H9 (cell line): ENCODE measurements at regions not wholly inside any gene's neighbourhood (a gene's known extent, or its start where the extent isn't known, plus 50 kb on each side); places are given as distances from the start of the nearest gene placed in this dataset.

Experiments used
- DNase-seq: peaks from one replicate; pipeline ENCODE4 v3.0.0-alpha.2; 2017
- H2AFZ ChIP-seq: one replicate; pipeline ENCODE4 v1.6.1; 2013; ENCODE audit warnings: mild to moderate bottlenecking, low read length, control low read depth, moderate library complexity
- H2AK5ac ChIP-seq: 2 replicates; pipeline ENCODE4 v1.6.1; 2013; ENCODE audit warnings: low read length, control low read depth, mixed read lengths; ENCODE audit not compliant: insufficient read length
- H2BK120ac ChIP-seq: one replicate; pipeline ENCODE4 v1.6.1; 2013; ENCODE audit warnings: low read depth, mild to moderate bottlenecking, low read length, control low read depth, inconsistent platforms; ENCODE audit not compliant: poor library complexity, severe bottlenecking
- H2BK12ac ChIP-seq: 2 replicates; pipeline ENCODE4 v1.6.1; 2013; ENCODE audit warnings: low read length, control low read depth, mixed read lengths, low read depth; ENCODE audit not compliant: insufficient read length
- H2BK15ac ChIP-seq: 2 replicates; pipeline ENCODE4 v1.6.1; 2013; ENCODE audit warnings: low read depth, low read length, control low read depth
- H2BK20ac ChIP-seq: one replicate; pipeline ENCODE4 v1.6.1; 2013; ENCODE audit warnings: low read depth, mild to moderate bottlenecking, low read length, control low read depth, inconsistent platforms; ENCODE audit not compliant: poor library complexity, severe bottlenecking
- H2BK5ac ChIP-seq: 2 replicates; pipeline ENCODE4 v1.6.1; 2013; ENCODE audit warnings: low read length, control low read depth, mixed read lengths; ENCODE audit not compliant: insufficient read length
- H3K14ac ChIP-seq: 2 replicates; pipeline ENCODE4 v1.6.1; 2013; ENCODE audit warnings: low read length, control low read depth; ENCODE audit not compliant: insufficient read depth
- H3K18ac ChIP-seq: 2 replicates; pipeline ENCODE4 v1.6.1; 2013; ENCODE audit warnings: low read depth, mild to moderate bottlenecking, mixed read lengths, low read length, control low read depth; ENCODE audit not compliant: insufficient read length
- H3K23ac ChIP-seq: 2 replicates; pipeline ENCODE4 v1.6.1; 2013; ENCODE audit warnings: low read length, control low read depth, mixed read lengths, low read depth; ENCODE audit not compliant: insufficient read length
- H3K23me2 ChIP-seq: 2 replicates; pipeline ENCODE4 v1.6.1; 2013; ENCODE audit warnings: low read depth, mild to moderate bottlenecking, mixed read lengths, low read length, control low read depth; ENCODE audit not compliant: insufficient read length, poor library complexity, severe bottlenecking
- H3K27ac ChIP-seq: 2 replicates; pipeline ENCODE4 v1.5.1; 2013; ENCODE audit warnings: low read length, control low read depth, mixed read lengths, low read depth; ENCODE audit not compliant: insufficient read length
- H3K27me3 ChIP-seq: 2 replicates; pipeline ENCODE4 v1.6.1; 2013; ENCODE audit warnings: low read length, control low read depth, inconsistent platforms; ENCODE audit not compliant: insufficient read depth
- H3K4ac ChIP-seq: 2 replicates; pipeline ENCODE4 v1.6.1; 2013; ENCODE audit warnings: low read depth, mild to moderate bottlenecking, control low read depth, inconsistent platforms, low read length, moderate library complexity
- H3K4me1 ChIP-seq: 2 replicates; pipeline ENCODE4 v1.6.1; 2013; ENCODE audit warnings: low read length, control low read depth, inconsistent platforms; ENCODE audit not compliant: insufficient read depth
- H3K4me2 ChIP-seq: 2 replicates; pipeline ENCODE4 v1.6.1; 2013; ENCODE audit warnings: low read length, control low read depth, mixed read lengths; ENCODE audit not compliant: insufficient read length, insufficient read depth
- H3K56ac ChIP-seq: 2 replicates; pipeline ENCODE4 v1.6.1; 2013; ENCODE audit warnings: low read depth, mild to moderate bottlenecking, mixed read lengths, low read length, control low read depth; ENCODE audit not compliant: insufficient read length
- H3K79me1 ChIP-seq: 2 replicates; pipeline ENCODE4 v1.6.1; 2013; ENCODE audit warnings: low read depth, mild to moderate bottlenecking, moderate library complexity, low read length, control low read depth, inconsistent platforms; ENCODE audit not compliant: insufficient read depth, poor library complexity, severe bottlenecking
- H3K79me2 ChIP-seq: 2 replicates; pipeline ENCODE4 v1.6.1; 2013; ENCODE audit warnings: low read length, control low read depth, inconsistent platforms; ENCODE audit not compliant: insufficient read depth
- H3K9ac ChIP-seq: 2 replicates; pipeline ENCODE4 v1.6.1; 2013; ENCODE audit warnings: low read length, control low read depth, mixed read lengths; ENCODE audit not compliant: insufficient read length; ENCODE audit errors: extremely low read depth
- H3K9me3 ChIP-seq: one replicate; pipeline ENCODE4 v1.6.1; 2013; ENCODE audit warnings: low read depth, low read length, inconsistent platforms; ENCODE audit not compliant: control insufficient read depth
- H3T11ph ChIP-seq: one replicate; pipeline ENCODE4 v1.6.1; 2013; ENCODE audit warnings: mild to moderate bottlenecking, low read length, control low read depth, inconsistent platforms
- H4K20me1 ChIP-seq: one replicate; pipeline ENCODE4 v1.6.1; 2013; ENCODE audit not compliant: control insufficient read depth, insufficient read length, insufficient read depth
- H4K5ac ChIP-seq: 2 replicates; pipeline ENCODE4 v1.6.1; 2013; ENCODE audit warnings: low read depth, mild to moderate bottlenecking, mixed read lengths, low read length, control low read depth; ENCODE audit not compliant: insufficient read length
- H4K8ac ChIP-seq: replicated peaks from 2 replicates; pipeline ENCODE4 v1.6.1; 2013; ENCODE audit warnings: low read length, control low read depth, mixed read lengths, low read depth; ENCODE audit not compliant: insufficient read length
- H4K91ac ChIP-seq: 2 replicates; pipeline ENCODE4 v1.6.1; 2013; ENCODE audit warnings: low read depth, mild to moderate bottlenecking, moderate library complexity, mixed read lengths, low read length, control low read depth; ENCODE audit not compliant: insufficient read length
- H3K27ac Mint-ChIP-seq, 3 experiments: 2 replicates in 2 of 3; 3 replicates in 1 of 3; pipeline ENCODE4 v1.8.0; 2020 to 2021; ENCODE audit warnings: mixed read lengths in 3 of 3, mild to moderate bottlenecking in 1 of 3, moderate library complexity in 1 of 3
- H3K27me3 Mint-ChIP-seq: 2 replicates; pipeline ENCODE4 v1.8.0; 2021; ENCODE audit warnings: low read depth, mild to moderate bottlenecking, moderate library complexity, mixed read lengths
- H3K36me3 Mint-ChIP-seq, 3 experiments: 2 replicates in 2 of 3; 3 replicates in 1 of 3; pipeline ENCODE4 v1.8.0; 2020 to 2021; ENCODE audit warnings: low read depth in 3 of 3, mixed read lengths in 3 of 3; ENCODE audit not compliant: insufficient read depth in 1 of 3
- H3K4me1 Mint-ChIP-seq, 2 experiments: 2 replicates each; pipeline ENCODE4 v1.8.0; 2020; ENCODE audit warnings: mixed read lengths in 2 of 2
- H3K4me3 Mint-ChIP-seq, 2 experiments: 2 replicates in 1 of 2; 3 replicates in 1 of 2; pipeline ENCODE4 v1.8.0; 2020 to 2021; ENCODE audit warnings: mild to moderate bottlenecking in 2 of 2, mixed read lengths in 2 of 2, moderate library complexity in 1 of 2
- H3K9me3 Mint-ChIP-seq, 2 experiments: 2 replicates in 1 of 2; 3 replicates in 1 of 2; pipeline ENCODE4 v1.8.0; 2020; ENCODE audit warnings: mild to moderate bottlenecking in 2 of 2, mixed read lengths in 2 of 2, moderate library complexity in 1 of 2
- CTCF ChIP-seq: fragments of 200-600 bp; sonication (generic); conservative IDR thresholded peaks from 3 replicates; pipeline ENCODE4 v1.8.0; 2021; ENCODE audit warnings: antibody characterized with exemption, mild to moderate bottlenecking
- WGBS: extraction: QIAGEN DNeasy Blood & Tissue Kit; methylation state at CpG from one replicate; pipeline ENCODE4 v1.1.7; 2013; ENCODE audit warnings: missing lambda C conversion rate, low lambda C conversion rate, mixed read lengths; ENCODE audit not compliant: insufficient read length; ENCODE audit errors: extremely low coverage; 5-methylcytosine and 5-hydroxymethylcytosine counted together

- H2BK120ac ChIP-seq, result no peak overlapping the region
- no peak overlapping the region for H2AK5ac ChIP-seq
- no CpG with 5 or more reads among the region's 1 CpG for WGBS
- no peaks in the 10 kb centered on the region for H3K79me2 ChIP-seq
- H3K18ac ChIP-seq, result no peak overlapping the region
- H2BK5ac ChIP-seq, result no peak overlapping the region
- TF ChIP-seq CTCF, result no peak
- no peaks in the 10 kb centered on the region for H3K79me1 ChIP-seq
- H3K27ac ChIP-seq, result no peak overlapping the region
- H3K9ac ChIP-seq, result no peak overlapping the region
- H3K9me3 ChIP-seq, result no peaks in the 10 kb centered on the region
- no peak overlapping the region for H3K56ac ChIP-seq
- no peak overlapping the region for H2BK12ac ChIP-seq
- no peak overlapping the region for H4K91ac ChIP-seq
- H3K23ac ChIP-seq, result no peak overlapping the region
- H4K5ac ChIP-seq, result no peak overlapping the region
- no peak overlapping the region for H3T11ph ChIP-seq
- Mint-ChIP-seq H3K27me3 (no peaks in the 10 kb centered on the region), H3K36me3 (peaks cover 0 to 6% (median 0%) of the 10 kb centered on the region in 3 experiments; a peak in 1 of 7 replicates), H3K4me3 (no peak overlapping the region), H3K27ac (no peak overlapping the region), H3K9me3 (peaks cover 0 to 8% of the 10 kb centered on the region in 2 experiments; a peak in 2 of 5 replicates), H3K4me1 (no peaks in the 10 kb centered on the region)
- no peak overlapping the region for H2BK20ac ChIP-seq
- no peak overlapping the region for H3K14ac ChIP-seq
- H3K23me2 ChIP-seq, result no peaks in the 10 kb centered on the region
- no peak overlapping the region for H3K4me2 ChIP-seq
- no peak overlapping the region for H3K4ac ChIP-seq
- no peak overlapping the region for H2AFZ ChIP-seq
- no peak overlapping the region for H4K8ac ChIP-seq
- no peaks in the 10 kb centered on the region for H3K4me1 ChIP-seq
- DNase-seq, result no peak
- H4K20me1 ChIP-seq, result no peaks in the 10 kb centered on the region
- no peaks in the 10 kb centered on the region for H3K27me3 ChIP-seq
- H2BK15ac ChIP-seq, result no peak overlapping the region
Measured at GRCh38 chr3:154614078-154614477, 184.1 kb upstream of the GPR149 start.
